Transverse colon (tissue), 4 donors: ENCODE measurements at regions not wholly inside any gene's neighbourhood (a gene's known extent, or its start where the extent isn't known, plus 50 kb on each side); places are given as distances from the start of the nearest gene placed in this dataset.
"Not testable (repeated sequence)": the region's sequence is repeated elsewhere in the genome, so short reads cannot be mapped to it uniquely, and the experiment has no call there.

Source experiments
- DNase-seq: peaks from one replicate; pipeline ENCODE4 v3.0.0-alpha.2; 2019
- H3K27ac ChIP-seq, 4 donors: fragments of 200-600 bp; sonication (generic); 2 replicates each; pipeline ENCODE4 v1.5.1; 2016 to 2018; ENCODE audit warnings: inconsistent platforms in 4 of 4
- H3K27me3 ChIP-seq: fragments of 200-600 bp; sonication (generic); 2 replicates; pipeline ENCODE4 v1.5.1; 2017; ENCODE audit warnings: inconsistent platforms
- H3K36me3 ChIP-seq, 4 donors: fragments of 200-600 bp; sonication (generic); 2 replicates each; pipeline ENCODE4 v1.5.1; 2017 to 2019; ENCODE audit warnings: inconsistent platforms in 4 of 4
- H3K4me1 ChIP-seq, 4 donors: fragments of 200-600 bp; sonication (generic); 2 replicates each; pipeline ENCODE4 v1.5.1; 2017 to 2020; ENCODE audit warnings: inconsistent platforms in 4 of 4
- H3K4me3 ChIP-seq, 4 donors: fragments of 200-600 bp; sonication (generic); 1 replicate in 1 of 4; 2 replicates in 3 of 4; pipeline versions ENCODE4 v1.5.1 to v1.6.1; 2017 to 2019; ENCODE audit warnings: inconsistent platforms in 4 of 4
- H3K9me3 ChIP-seq, 2 donors: fragments of 200-600 bp; sonication (generic); 2 replicates each; pipeline ENCODE4 v1.5.1; 2017 to 2019; ENCODE audit warnings: inconsistent platforms in 2 of 2
- EP300 ChIP-seq: sonication (generic); formaldehyde crosslinking; IDR thresholded peaks from one replicate; pipeline ENCODE4 v1.6.1; 2017; ENCODE audit warnings: antibody characterized with exemption, low read depth
- POLR2A ChIP-seq: fragments of 450-650 bp; IDR thresholded peaks from one replicate; pipeline ENCODE4 v1.6.1; 2016; ENCODE audit warnings: antibody characterized with exemption, mild to moderate bottlenecking, moderate library complexity
- POLR2AphosphoS5 ChIP-seq, 3 donors: sonication (generic); formaldehyde crosslinking; IDR thresholded peaks; one replicate each; pipeline ENCODE4 v1.6.1; 2016; ENCODE audit warnings: antibody characterized with exemption in 3 of 3
- WGBS, 2 donors: methylation state at CpG; one replicate each; pipeline ENCODE4 v1.1.5; 2018; ENCODE audit warnings: low coverage in 1 of 2; 5-methylcytosine and 5-hydroxymethylcytosine counted together
- in situ Hi-C, 4 donors: fragments of 200-750 bp; cut with MboI; loops; one replicate each; pipeline versions ENCODE4 v1.15.0 to v1.15.1; 2017; ENCODE audit warnings: low sequenced_read_pairs in 3 of 4, low pct_ligation_motif_present in 1 of 4, low pct_unique_long_range_greater_than_20kb in 1 of 4
- intact Hi-C: fragments of 100-400 bp; cut with DNase I; formaldehyde crosslinking; loops from one replicate; pipeline ENCODE4 v1.15.1; 2023; ENCODE audit warnings: low total_unique reads
- TF ChIP-seq, protein P1 (sequence below), 5 experiments: fragments of 200-600 bp in 3 of 5; fragments of 450-650 bp in 2 of 5; sonication (generic) in 3 of 5; IDR thresholded peaks; 1 replicate in 2 of 5; 2 replicates in 3 of 5; pipeline ENCODE4 v1.5.1; 2016 to 2017; ENCODE audit warnings: antibody characterized with exemption in 5 of 5, inconsistent platforms in 3 of 5, mild to moderate bottlenecking in 2 of 5, moderate library complexity in 1 of 5

DNA sequence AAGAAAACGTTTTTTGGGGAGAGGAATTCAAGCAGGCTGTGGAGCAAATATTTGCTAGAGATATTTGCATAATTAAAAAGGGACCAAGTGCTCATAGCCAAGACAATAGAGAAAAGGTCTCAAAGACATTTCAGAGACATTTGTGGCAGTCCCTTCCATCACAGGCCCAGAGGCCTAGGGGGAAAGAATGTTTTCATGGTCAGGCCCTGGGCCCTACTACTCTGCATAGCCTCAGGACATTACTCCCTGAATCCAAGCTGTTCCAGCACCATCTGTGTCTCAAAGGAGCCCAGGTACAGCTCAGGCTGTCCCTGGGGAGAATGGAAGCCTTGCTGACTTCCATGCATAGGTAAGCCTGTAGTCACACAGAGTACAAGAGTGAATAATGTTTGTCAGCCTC, 113.0 kb upstream of the KIF2A start:
- no peak for DNase-seq
- Histone ChIP-seq H3K27ac (no peak overlapping the region), H3K27me3 (peaks cover 4% of the 10 kb centered on the region), H3K4me3 (no peak overlapping the region), H3K9me3 (peaks cover 0 to 10% of the 10 kb centered on the region in 2 donors), H3K36me3 (no peaks in the 10 kb centered on the region), H3K4me1 (no peaks in the 10 kb centered on the region)
- intact Hi-C loops (no loop called here), in situ Hi-C loops (no loop called here)
- 7 to 30% methylated on average over 1 of the region's 1 CpG for WGBS, 2 donors
- no peak for TF ChIP-seq POLR2A
- TF ChIP-seq, protein P1, sequence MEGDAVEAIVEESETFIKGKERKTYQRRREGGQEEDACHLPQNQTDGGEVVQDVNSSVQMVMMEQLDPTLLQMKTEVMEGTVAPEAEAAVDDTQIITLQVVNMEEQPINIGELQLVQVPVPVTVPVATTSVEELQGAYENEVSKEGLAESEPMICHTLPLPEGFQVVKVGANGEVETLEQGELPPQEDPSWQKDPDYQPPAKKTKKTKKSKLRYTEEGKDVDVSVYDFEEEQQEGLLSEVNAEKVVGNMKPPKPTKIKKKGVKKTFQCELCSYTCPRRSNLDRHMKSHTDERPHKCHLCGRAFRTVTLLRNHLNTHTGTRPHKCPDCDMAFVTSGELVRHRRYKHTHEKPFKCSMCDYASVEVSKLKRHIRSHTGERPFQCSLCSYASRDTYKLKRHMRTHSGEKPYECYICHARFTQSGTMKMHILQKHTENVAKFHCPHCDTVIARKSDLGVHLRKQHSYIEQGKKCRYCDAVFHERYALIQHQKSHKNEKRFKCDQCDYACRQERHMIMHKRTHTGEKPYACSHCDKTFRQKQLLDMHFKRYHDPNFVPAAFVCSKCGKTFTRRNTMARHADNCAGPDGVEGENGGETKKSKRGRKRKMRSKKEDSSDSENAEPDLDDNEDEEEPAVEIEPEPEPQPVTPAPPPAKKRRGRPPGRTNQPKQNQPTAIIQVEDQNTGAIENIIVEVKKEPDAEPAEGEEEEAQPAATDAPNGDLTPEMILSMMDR (IDR thresholded peaks at IDR 0.05) = no peak
- TF ChIP-seq EP300 = no peak
- TF ChIP-seq POLR2AphosphoS5 (IDR thresholded peaks at IDR 0.05) = no peak

DNA sequence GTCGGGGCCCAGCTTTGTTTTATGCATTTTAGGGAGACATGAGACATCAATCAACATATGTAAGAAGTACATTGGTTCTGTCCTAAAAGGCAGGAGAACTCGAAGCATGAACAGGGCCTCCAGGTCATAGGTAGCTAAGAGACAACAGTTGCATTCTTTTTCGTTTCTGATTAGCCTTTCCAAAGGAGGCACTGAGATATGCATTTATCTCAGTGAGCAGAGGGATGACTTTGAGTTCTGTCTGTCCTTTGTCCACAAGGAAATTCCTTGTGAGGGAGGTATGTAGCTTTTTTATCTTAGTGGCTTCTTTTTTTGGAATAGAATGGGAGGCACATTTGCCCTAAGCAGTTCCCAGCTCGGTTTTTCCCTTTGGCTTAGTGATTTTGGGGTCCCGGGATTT, 109.5 kb upstream of the KIF2A start:
- H3K4me3 ChIP-seq, H3K27ac ChIP-seq, H3K36me3 ChIP-seq, H3K27me3 ChIP-seq, intact Hi-C loops, DNase-seq, H3K4me1 ChIP-seq, in situ Hi-C loops: not testable (repeated sequence)
- peaks cover 0 to 10% of the 10 kb centered on the region in 2 donors for H3K9me3 ChIP-seq
- 72 to 80% methylated on average over 2 to 5 of the region's 5 CpGs for WGBS, 2 donors

DNA sequence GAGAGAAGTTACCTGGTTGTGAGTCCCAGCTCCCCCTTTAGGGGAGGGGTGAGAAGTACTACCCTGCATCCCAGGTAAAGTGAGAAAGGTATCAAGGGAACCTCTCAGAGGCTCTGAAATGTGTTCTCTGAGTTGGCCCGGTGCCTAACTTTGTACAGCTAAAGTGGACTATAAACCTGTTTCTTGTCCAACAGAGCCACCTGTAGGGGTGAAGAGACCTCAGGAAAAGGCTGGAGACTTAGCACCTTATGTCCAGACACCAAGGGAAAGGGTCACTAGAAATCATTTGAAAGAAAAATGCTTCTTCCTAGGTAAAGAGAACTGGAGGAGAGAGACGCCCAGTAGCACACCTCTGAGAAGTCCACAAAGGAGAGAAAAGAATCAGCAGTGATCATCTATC, 108.3 kb upstream of the KIF2A start:
- WGBS, 2 donors = 63 to 74% methylated on average over 2 of the region's 2 CpGs
- Histone ChIP-seq H3K36me3 (no peaks in the 10 kb centered on the region), H3K4me1 (no peaks in the 10 kb centered on the region), H3K27ac (no peak overlapping the region), H3K9me3 (peaks cover 0 to 3% of the 10 kb centered on the region in 2 donors), H3K4me3 (no peak overlapping the region), H3K27me3 (peaks cover 8% of the 10 kb centered on the region)
- intact Hi-C loops = no loop called here
- TF ChIP-seq POLR2A = no peak
- TF ChIP-seq, protein P1 (IDR thresholded peaks at IDR 0.05) = no peak
- TF ChIP-seq POLR2AphosphoS5 (IDR thresholded peaks at IDR 0.05) = no peak
- TF ChIP-seq EP300 = no peak
- no peak for DNase-seq
- in situ Hi-C loops = no loop called here

DNA sequence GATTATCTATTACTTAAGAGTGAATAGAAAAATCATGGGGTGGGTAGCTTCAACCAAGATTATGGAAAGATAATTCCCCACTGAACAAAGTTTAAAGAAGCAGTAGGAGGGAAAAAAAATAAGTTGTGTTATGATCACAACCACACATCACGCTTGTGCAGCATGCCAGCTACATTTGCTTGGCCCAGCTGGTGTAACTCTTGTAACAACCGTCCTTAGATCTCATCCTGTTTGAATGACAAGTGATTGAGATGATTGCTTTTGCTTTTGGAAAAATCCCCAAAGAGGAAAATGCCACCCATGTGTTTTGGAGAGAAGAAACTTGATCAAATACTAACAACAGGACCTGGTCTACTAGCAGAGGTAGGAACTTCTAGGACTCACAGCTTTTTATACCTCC, 107.6 kb upstream of the KIF2A start:
- Histone ChIP-seq H3K4me1 (no peaks in the 10 kb centered on the region), H3K27me3 (peaks cover 8% of the 10 kb centered on the region), H3K9me3 (no peaks in the 10 kb centered on the region), H3K36me3 (no peaks in the 10 kb centered on the region), H3K4me3 (no peak overlapping the region), H3K27ac (no peak overlapping the region)
- in situ Hi-C loops (no loop called here), intact Hi-C loops (no loop called here)
- 65 to 92% methylated on average over 2 of the region's 2 CpGs for WGBS, 2 donors
- DNase-seq = no peak
- no peak for TF ChIP-seq POLR2A
- TF ChIP-seq EP300 = no peak
- TF ChIP-seq POLR2AphosphoS5 (IDR thresholded peaks at IDR 0.05) = no peak
- TF ChIP-seq, protein P1 (IDR thresholded peaks at IDR 0.05) = no peak
